ACHN (cell line): ENCODE measurements at regions not wholly inside any gene's neighbourhood (a gene's known extent, or its start where the extent isn't known, plus 50 kb on each side); places are given as distances from the start of the nearest gene placed in this dataset.

Experiments used
- DNase-seq: peaks from one replicate; pipeline ENCODE4 v3.0.0-alpha.2; 2015
- in situ Hi-C: cut with HindIII; loops from 2 replicates; pipeline ENCODE4 v1.10.0; 2017; ENCODE audit warnings: low sequenced_read_pairs, low pct_ligation_motif_present, low pct_unique_long_range_greater_than_20kb

GRCh38 chr4:85358831-85359230, 116.1 kb upstream of the ARHGAP24 start:
- in situ Hi-C loops = no loop called here
- no peak for DNase-seq

GRCh38 chr4:85362550-85362949, 112.4 kb upstream of the ARHGAP24 start:
- DNase-seq = no peak
- in situ Hi-C loops = no loop called here

- DNase-seq = no peak
- in situ Hi-C loops = no loop called here
Observed at GRCh38 chr4:85367815-85368214, 107.1 kb upstream of the ARHGAP24 start.

GRCh38 chr4:85368240-85368639, 106.7 kb upstream of the ARHGAP24 start:
- DNase-seq = no peak
- in situ Hi-C loops = no loop called here

GRCh38 chr4:85368932-85369331, 106.0 kb upstream of the ARHGAP24 start:
- no peak for DNase-seq
- in situ Hi-C loops = no loop called here

GRCh38 chr4:85369703-85370380, 105.1 kb upstream of the ARHGAP24 start:
- no peak for DNase-seq
- in situ Hi-C loops = no loop called here

- peak; percentile 33 for DNase-seq
- in situ Hi-C loops = no loop called here
Observed at GRCh38 chr4:85370400-85371032, 104.4 kb upstream of the ARHGAP24 start.

- in situ Hi-C loops = no loop called here
- no peak for DNase-seq
Observed at GRCh38 chr4:85372966-85373365, 102.0 kb upstream of the ARHGAP24 start.

- in situ Hi-C loops = no loop called here
- no peak for DNase-seq
Observed at GRCh38 chr4:85376285-85376684, 98.7 kb upstream of the ARHGAP24 start.

- in situ Hi-C loops = no loop called here
- no peak for DNase-seq
Observed at GRCh38 chr4:85381968-85382367, 93.0 kb upstream of the ARHGAP24 start.

GRCh38 chr4:85391071-85391470, 83.9 kb upstream of the ARHGAP24 start:
- DNase-seq = no peak
- in situ Hi-C loops = no loop called here

- DNase-seq = no peak
- in situ Hi-C loops = no loop called here
Observed at GRCh38 chr4:85391589-85392410, 83.2 kb upstream of the ARHGAP24 start.

GRCh38 chr4:85393201-85393600, 81.7 kb upstream of the ARHGAP24 start:
- DNase-seq = no peak
- in situ Hi-C loops = no loop called here

GRCh38 chr4:85398276-85398675, 76.7 kb upstream of the ARHGAP24 start:
- DNase-seq = no peak
- in situ Hi-C loops = no loop called here

GRCh38 chr4:85399270-85399669, 75.7 kb upstream of the ARHGAP24 start:
- in situ Hi-C loops = no loop called here
- no peak for DNase-seq

GRCh38 chr4:85402371-85402770, 72.6 kb upstream of the ARHGAP24 start:
- in situ Hi-C loops = no loop called here
- no peak for DNase-seq

GRCh38 chr4:85406185-85406584, 68.8 kb upstream of the ARHGAP24 start:
- in situ Hi-C loops = no loop called here
- DNase-seq = no peak

- in situ Hi-C loops = no loop called here
- DNase-seq = no peak
Observed at GRCh38 chr4:85407546-85407945, 67.4 kb upstream of the ARHGAP24 start.

GRCh38 chr4:85408301-85408700, 66.6 kb upstream of the ARHGAP24 start:
- in situ Hi-C loops = no loop called here
- DNase-seq = no peak

- no peak for DNase-seq
- in situ Hi-C loops = no loop called here
Observed at GRCh38 chr4:85409251-85409650, 65.7 kb upstream of the ARHGAP24 start.
